GM12874 (cell line): ENCODE measurements at regions not wholly inside any gene's neighbourhood (a gene's known extent, or its start where the extent isn't known, plus 50 kb on each side); places are given as distances from the start of the nearest gene placed in this dataset.

Source experiments
- CTCF ChIP-seq: IDR thresholded peaks from 2 replicates; pipeline ENCODE4 v1.5.1; 2011; ENCODE audit warnings: low read depth, mild to moderate bottlenecking, control low read depth, low read length, moderate library complexity; ENCODE audit not compliant: insufficient read depth

DNA sequence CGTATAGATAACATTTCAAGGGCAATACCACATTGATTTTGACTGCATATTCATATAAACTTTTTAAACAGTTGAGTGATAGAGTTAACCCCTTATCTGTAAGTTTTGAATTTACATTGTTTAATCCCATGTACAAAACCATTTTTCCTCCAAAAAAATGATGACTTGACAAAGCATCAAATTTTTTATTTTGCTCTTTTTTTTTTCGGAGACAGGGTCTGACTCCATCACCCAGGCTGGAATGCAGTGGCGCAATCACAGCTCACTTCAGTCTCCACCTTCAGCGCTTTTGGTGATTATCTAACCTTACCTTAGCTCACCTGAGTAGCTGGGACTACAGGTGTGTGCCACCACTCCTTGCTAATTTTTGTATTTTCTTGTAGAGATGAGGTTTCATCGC is 1670.1 kb upstream of the CDH9 start:
- no peak for TF ChIP-seq CTCF

GRCh38 chr5:28707706-28708105 is 1669.3 kb upstream of the CDH9 start:
- no peak for TF ChIP-seq CTCF

GRCh38 chr5:28703651-28704260 is 1665.4 kb upstream of the CDH9 start:
- TF ChIP-seq CTCF = no peak

GRCh38 chr5:28691526-28691925 is 1653.1 kb upstream of the CDH9 start:
- TF ChIP-seq CTCF = no peak

- no peak for TF ChIP-seq CTCF
Observed at GRCh38 chr5:28685794-28686193, 1647.4 kb upstream of the CDH9 start.

DNA sequence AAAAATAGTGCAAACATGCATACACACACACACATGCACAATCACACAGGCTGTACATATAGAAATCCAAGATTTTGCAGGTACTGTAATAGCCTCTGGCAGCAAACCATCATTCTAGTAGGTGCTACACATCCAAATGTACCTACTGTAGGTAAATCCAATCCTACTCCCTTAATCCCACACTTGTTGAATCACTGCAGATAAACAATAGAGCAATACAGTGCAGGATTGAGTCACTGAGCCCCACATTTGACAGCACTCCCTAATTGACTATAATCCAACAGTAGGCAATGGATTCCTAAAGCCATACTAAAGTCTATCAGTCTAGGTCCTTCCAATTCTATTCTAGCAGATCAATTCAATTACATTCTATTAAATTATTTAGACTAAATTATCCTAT is 1640.5 kb upstream of the CDH9 start:
- TF ChIP-seq CTCF = no peak

GRCh38 chr5:28666110-28666509 is 1627.7 kb upstream of the CDH9 start:
- TF ChIP-seq CTCF = no peak
